KBM-7 (cell line): ENCODE measurements at regions not wholly inside any gene's neighbourhood (a gene's known extent, or its start where the extent isn't known, plus 50 kb on each side); places are given as distances from the start of the nearest gene placed in this dataset.
"Not testable (repeated sequence)": the region's sequence is repeated elsewhere in the genome, so short reads cannot be mapped to it uniquely, and the experiment has no call there.

Experiments
- DNase-seq: peaks from one replicate; pipeline ENCODE4 v3.0.0-alpha.2; 2015
- in situ Hi-C: fragments of 300-500 bp; cut with MboI; formaldehyde crosslinking; loops from 2 replicates; pipeline ENCODE4 v1.14.3; 2020; ENCODE audit warnings: low sequenced_read_pairs, low pct_unique_long_range_greater_than_20kb, mixed read lengths

DNA sequence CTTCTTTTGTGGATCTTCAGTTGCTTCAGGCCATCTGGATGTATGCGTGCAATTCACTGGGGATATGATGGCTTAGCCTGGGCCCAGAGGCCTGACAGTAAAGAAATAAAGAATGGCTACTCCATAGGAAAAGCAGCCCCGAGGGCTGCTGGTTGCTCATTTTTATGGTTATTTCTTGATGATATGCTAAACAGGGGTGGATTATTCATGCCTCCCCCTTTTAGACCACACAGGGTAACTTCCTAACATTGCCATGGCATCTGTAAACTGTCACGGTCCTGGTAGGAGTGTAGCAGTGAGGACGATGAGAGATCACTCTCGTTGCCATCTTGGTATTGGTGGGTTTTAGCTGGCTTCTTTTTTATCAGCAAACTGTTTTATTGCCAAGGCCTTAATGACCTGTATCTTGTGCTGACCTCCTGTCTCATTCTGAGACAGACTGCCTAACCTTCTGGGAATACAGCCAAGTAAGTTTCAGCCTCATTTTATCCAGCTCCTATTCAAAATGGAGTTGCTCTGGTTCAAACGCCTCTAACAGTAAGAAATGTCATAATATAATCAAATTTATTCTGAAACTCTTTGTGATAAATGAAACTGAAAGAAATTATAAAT is 60.5 kb downstream of the DSEL start:
- no peak for DNase-seq
- in situ Hi-C loops, result no loop called here

GRCh38 chr18:67453901-67454300 is 62.6 kb downstream of the DSEL start:
- DNase-seq, result no peak
- in situ Hi-C loops, result no loop called here

GRCh38 chr18:67451960-67452359 is 64.6 kb downstream of the DSEL start:
- in situ Hi-C loops, result no loop called here

DNA sequence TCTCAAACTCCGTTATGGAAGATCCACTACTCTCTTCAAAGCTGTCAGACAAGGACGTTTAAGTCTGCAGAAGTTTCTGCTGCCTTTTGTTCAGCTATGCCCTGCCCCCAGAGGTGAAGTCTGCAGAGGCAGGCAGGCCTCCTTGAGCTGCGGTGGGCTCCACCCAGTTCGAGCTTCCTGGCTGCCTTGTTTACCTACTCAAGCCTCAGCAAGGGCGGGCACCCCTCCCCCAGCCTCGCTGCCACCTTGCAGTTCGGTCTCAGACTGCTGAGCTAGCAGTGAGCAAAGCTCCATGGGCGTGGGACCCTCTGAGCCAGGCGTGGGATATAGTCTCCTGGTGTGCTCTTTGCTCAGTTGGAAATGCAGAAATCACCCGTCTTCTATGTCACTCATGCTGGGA is 65.4 kb downstream of the DSEL start:
- DNase-seq, in situ Hi-C loops: not testable (repeated sequence)

More at GRCh38 chr18:67451960-67452359, 64.6 kb downstream of the DSEL start:
- no peak for DNase-seq

DNA sequence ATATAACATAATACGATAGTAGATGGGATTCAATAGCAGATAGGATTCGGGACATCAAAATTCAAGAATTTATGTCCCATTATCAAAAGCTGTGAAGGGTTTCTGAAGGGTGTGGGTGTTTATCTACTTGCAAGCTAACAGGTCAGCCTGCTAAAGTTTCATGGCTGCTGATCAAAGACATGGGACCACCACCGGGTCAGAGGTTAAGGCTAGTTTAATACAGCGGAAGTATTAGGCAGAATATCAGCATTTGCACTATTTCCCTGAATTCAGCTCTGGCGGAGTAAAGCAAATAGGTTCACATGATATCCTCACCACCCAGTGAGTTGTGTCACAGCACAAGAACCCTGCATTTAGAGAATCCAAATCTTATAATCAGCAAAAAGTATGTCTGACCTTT is 82.5 kb downstream of the DSEL start:
- in situ Hi-C loops, result no loop called here
- no peak for DNase-seq

GRCh38 chr18:67432806-67433205 is 83.7 kb downstream of the DSEL start:
- no peak for DNase-seq
- in situ Hi-C loops, result no loop called here

- in situ Hi-C loops, result no loop called here
- no peak for DNase-seq
Measured at GRCh38 chr18:67428805-67429204, 87.7 kb downstream of the DSEL start.

GRCh38 chr18:67428158-67428557 is 88.4 kb downstream of the DSEL start:
- in situ Hi-C loops, result no loop called here
- no peak for DNase-seq

DNA sequence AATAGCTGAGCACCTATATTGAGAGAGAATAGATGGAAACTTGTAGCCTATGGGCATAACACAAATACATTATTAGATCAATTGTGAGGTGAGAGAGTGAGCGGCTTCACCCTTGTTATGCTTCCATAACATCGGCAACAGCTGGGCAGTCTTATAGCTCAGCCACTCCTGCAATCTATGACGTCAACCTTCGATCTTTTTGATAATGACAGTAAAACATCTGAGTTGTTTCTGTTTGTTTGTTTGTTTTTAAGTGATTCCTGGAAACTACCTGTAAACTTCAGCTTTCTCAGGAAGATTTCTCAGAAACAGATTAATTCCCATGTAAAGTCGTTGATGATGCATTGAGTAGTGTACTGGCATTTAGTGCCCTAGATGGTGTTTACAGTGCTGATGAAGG is 90.0 kb downstream of the DSEL start:
- DNase-seq, result no peak
- in situ Hi-C loops, result no loop called here

DNA sequence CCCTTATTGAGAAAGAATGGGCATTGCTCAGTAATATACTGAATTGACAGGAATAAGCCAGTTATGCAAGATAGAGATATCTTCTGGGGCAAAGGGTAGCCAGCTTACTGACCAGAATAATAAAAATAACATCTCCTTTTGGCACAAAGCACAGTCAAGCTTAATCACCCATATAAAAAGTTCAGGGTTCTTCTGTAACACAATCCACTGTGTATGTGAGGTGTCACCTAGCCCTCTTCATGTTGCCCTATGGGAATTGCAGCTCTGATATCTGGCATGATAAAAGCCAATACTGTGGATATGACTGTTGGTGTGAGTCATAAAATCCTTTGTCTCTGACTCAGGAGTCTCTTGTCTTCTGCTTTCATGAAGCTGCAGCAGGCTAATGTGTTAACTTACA is 90.8 kb downstream of the DSEL start:
- in situ Hi-C loops, result no loop called here
- no peak for DNase-seq

- no peak for DNase-seq
- in situ Hi-C loops, result no loop called here
Measured at GRCh38 chr18:67421651-67422050, 94.9 kb downstream of the DSEL start.

- DNase-seq, result peak; percentile 21
- in situ Hi-C loops, result no loop called here
Measured at GRCh38 chr18:67417864-67418523, 98.5 kb downstream of the DSEL start.

DNA sequence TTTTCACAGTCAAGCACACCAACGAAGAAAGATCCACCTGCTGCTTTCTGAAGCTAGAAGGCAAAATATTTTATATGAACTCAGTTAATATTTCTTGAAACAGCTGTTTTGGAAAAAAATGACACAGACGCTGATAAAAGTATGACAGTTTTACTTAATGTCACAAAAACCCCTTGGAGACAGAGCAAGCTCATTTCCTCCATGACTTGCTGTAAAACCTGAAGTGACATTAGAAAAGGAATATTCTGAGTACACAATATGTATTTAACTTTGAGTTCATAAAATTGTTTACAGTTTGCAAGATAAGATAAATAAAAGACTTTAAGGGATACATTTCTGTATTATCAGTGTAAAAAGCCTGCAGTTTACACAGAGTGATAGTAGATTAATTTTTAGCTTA is 105.4 kb downstream of the DSEL start:
- no peak for DNase-seq
- in situ Hi-C loops, result no loop called here

DNA sequence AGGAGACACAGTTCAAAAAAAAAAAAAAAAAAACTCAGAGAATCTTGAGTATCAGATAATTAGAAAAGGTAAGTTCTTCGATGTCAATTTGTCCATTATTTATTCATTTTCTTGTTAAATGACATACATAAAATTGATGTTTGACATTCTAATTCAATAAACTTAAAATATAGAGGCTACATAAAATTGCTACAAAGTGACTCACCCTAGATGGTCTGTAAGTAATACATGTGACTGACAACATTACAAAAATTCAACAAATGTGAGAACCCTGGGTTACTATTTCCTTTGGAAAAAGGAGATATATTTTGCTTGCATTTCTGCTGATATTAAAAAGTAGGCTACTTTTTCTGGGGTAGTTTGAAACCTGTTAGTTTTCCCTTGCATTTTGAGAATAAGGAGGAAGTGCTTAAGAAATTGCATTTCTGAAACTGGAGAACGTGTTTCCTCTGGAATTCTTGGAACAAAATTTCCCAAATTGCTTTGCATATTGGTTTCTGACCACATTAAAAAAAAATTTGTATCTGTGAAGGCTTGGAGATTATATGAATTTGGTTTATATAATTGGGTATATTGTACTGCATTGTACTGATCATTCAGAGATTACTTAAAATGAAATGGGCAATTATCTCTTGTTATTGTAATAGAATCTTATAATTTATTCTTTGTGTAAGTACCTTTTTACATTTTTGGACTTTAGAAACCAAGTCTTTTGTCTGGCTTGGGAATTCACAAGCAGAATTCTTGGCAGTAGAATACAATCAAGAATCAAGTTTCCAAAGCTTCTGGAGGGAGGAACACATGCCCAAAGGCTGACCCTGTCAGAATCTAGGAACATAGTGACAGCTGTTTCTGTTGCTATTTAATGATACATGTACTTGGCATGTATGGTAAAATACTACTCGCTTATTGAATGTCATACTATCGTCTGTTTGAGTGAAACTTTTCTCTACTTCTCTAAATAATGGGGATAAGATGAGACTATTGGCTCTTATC is 106.1 kb downstream of the DSEL start:
- DNase-seq, result no peak
- in situ Hi-C loops, result no loop called here

DNA sequence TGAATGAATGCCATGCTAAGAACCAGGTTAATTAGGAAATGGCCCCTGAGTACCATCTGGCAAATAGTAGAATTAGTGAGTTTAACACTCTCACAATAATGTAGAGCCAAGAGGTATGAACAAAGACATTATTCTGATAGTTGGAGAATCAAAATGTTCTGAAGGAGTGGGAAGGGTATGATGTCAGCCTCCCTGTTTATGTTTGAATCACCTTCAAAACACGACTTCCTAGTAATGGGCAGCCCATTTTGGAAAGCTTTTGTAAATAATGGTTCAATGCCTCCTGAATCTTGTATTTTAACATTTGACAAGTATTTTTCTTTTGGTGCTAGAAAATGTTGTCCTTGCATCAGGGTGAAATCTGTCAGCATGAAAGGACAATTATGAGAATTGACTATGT is 108.3 kb downstream of the DSEL start:
- no peak for DNase-seq
- in situ Hi-C loops, result no loop called here

GRCh38 chr18:67406714-67407113 is 109.8 kb downstream of the DSEL start:
- in situ Hi-C loops, result no loop called here
- DNase-seq, result no peak

- DNase-seq, result no peak
- in situ Hi-C loops, result no loop called here
Measured at GRCh38 chr18:67402543-67402942, 114.0 kb downstream of the DSEL start.

- DNase-seq, result no peak
- in situ Hi-C loops, result no loop called here
Measured at GRCh38 chr18:67400502-67401117, 115.9 kb downstream of the DSEL start.

- DNase-seq, result no peak
- in situ Hi-C loops, result no loop called here
Measured at GRCh38 chr18:67386032-67386431, 130.5 kb downstream of the DSEL start.

GRCh38 chr18:67385455-67385854 is 131.1 kb downstream of the DSEL start:
- in situ Hi-C loops, result no loop called here

More at GRCh38 chr18:67385455-67385854, 131.1 kb downstream of the DSEL start:
- DNase-seq, result no peak
